Trophoblast cell (in vitro differentiated cells and primary cell): ENCODE measurements at regions not wholly inside any gene's neighbourhood (a gene's known extent, or its start where the extent isn't known, plus 50 kb on each side); places are given as distances from the start of the nearest gene placed in this dataset.
A peak's percentile ranks its signal among the peaks of the same experiment; 100 is the strongest.

ENCODE experiments used
- DNase-seq, 2 donors: peaks; one replicate each; pipeline ENCODE4 v3.0.0-alpha.2; 2016
- H2AFZ ChIP-seq: 2 replicates; pipeline ENCODE4 v1.6.1; 2013; ENCODE audit warnings: low read length, moderate library complexity, mild to moderate bottlenecking; ENCODE audit not compliant: insufficient read depth, poor library complexity
- H2AK5ac ChIP-seq: 2 replicates; pipeline ENCODE4 v1.6.1; 2013; ENCODE audit warnings: mild to moderate bottlenecking, low read length
- H2BK120ac ChIP-seq: 2 replicates; pipeline ENCODE4 v1.6.1; 2013; ENCODE audit warnings: low read length, mild to moderate bottlenecking, moderate library complexity; ENCODE audit not compliant: insufficient read depth, poor library complexity
- H2BK12ac ChIP-seq: 2 replicates; pipeline ENCODE4 v1.6.1; 2013; ENCODE audit warnings: mild to moderate bottlenecking, low read length, moderate library complexity
- H2BK5ac ChIP-seq: 2 replicates; pipeline ENCODE4 v1.6.1; 2013; ENCODE audit warnings: low read length, low read depth, moderate library complexity, mild to moderate bottlenecking; ENCODE audit not compliant: poor library complexity
- H3K14ac ChIP-seq: 2 replicates; pipeline ENCODE4 v1.6.1; 2013; ENCODE audit warnings: mild to moderate bottlenecking, low read length
- H3K18ac ChIP-seq: 2 replicates; pipeline ENCODE4 v1.6.1; 2013; ENCODE audit warnings: mild to moderate bottlenecking, low read length
- H3K23ac ChIP-seq: 2 replicates; pipeline ENCODE4 v1.6.1; 2013; ENCODE audit warnings: low read length
- H3K27ac ChIP-seq: 2 replicates; pipeline ENCODE4 v1.5.1; 2013; ENCODE audit warnings: low read depth, mild to moderate bottlenecking, inconsistent platforms, low read length, moderate library complexity
- H3K27me3 ChIP-seq: 2 replicates; pipeline ENCODE4 v1.6.1; 2013; ENCODE audit warnings: inconsistent platforms, mild to moderate bottlenecking, low read length, moderate library complexity; ENCODE audit not compliant: insufficient read depth
- H3K36me3 ChIP-seq, 2 experiments: 1 replicate in 1 of 2; 2 replicates in 1 of 2; pipeline ENCODE4 v1.6.1; 2013; ENCODE audit warnings: low read length in 2 of 2, mild to moderate bottlenecking in 2 of 2, moderate library complexity in 1 of 2; ENCODE audit not compliant: insufficient read depth in 2 of 2, control insufficient read depth in 1 of 2
- H3K4ac ChIP-seq: 2 replicates; pipeline ENCODE4 v1.6.1; 2013; ENCODE audit warnings: low read depth, mild to moderate bottlenecking, low read length, moderate library complexity
- H3K4me1 ChIP-seq, 2 experiments: 1 replicate in 1 of 2; 2 replicates in 1 of 2; pipeline ENCODE4 v1.6.1; 2013; ENCODE audit warnings: low read length in 2 of 2, mild to moderate bottlenecking in 2 of 2, moderate library complexity in 1 of 2; ENCODE audit not compliant: insufficient read depth in 2 of 2, control insufficient read depth in 1 of 2
- H3K4me2 ChIP-seq: 2 replicates; pipeline ENCODE4 v1.6.1; 2013; ENCODE audit warnings: inconsistent platforms, mild to moderate bottlenecking, low read length, moderate library complexity
- H3K4me3 ChIP-seq: 2 replicates; pipeline ENCODE4 v1.5.1; 2013; ENCODE audit warnings: mild to moderate bottlenecking, low read depth, low read length, inconsistent platforms
- H3K79me1 ChIP-seq: one replicate; pipeline ENCODE4 v1.6.1; 2013; ENCODE audit warnings: low read length
- H3K79me2 ChIP-seq: 2 replicates; pipeline ENCODE4 v1.6.1; 2013; ENCODE audit warnings: low read length, mild to moderate bottlenecking; ENCODE audit not compliant: control insufficient read depth, insufficient read depth, poor library complexity
- H3K9ac ChIP-seq: 2 replicates; pipeline ENCODE4 v1.6.1; 2013; ENCODE audit warnings: mild to moderate bottlenecking, low read length
- H3K9me3 ChIP-seq: 2 replicates; pipeline ENCODE4 v1.6.1; 2013; ENCODE audit warnings: low read depth, mild to moderate bottlenecking, control low read depth, inconsistent platforms, low read length; ENCODE audit not compliant: insufficient read depth
- H4K12ac ChIP-seq: 2 replicates; pipeline ENCODE4 v1.6.1; 2013; ENCODE audit warnings: low read depth, mild to moderate bottlenecking, low read length, moderate library complexity
- H4K8ac ChIP-seq: 2 replicates; pipeline ENCODE4 v1.6.1; 2013; ENCODE audit warnings: low read depth, mild to moderate bottlenecking, low read length, moderate library complexity
- H4K91ac ChIP-seq: one replicate; pipeline ENCODE4 v1.6.1; 2013; ENCODE audit warnings: low read depth, mild to moderate bottlenecking, low read length, moderate library complexity
- WGBS: extraction: QIAGEN DNeasy Blood & Tissue Kit; methylation state at CpG from one replicate; pipeline ENCODE4 v1.1.7; 2013; ENCODE audit warnings: missing lambda C conversion rate; ENCODE audit not compliant: insufficient read length, insufficient coverage; ENCODE audit errors: extremely low coverage; 5-methylcytosine and 5-hydroxymethylcytosine counted together

DNA sequence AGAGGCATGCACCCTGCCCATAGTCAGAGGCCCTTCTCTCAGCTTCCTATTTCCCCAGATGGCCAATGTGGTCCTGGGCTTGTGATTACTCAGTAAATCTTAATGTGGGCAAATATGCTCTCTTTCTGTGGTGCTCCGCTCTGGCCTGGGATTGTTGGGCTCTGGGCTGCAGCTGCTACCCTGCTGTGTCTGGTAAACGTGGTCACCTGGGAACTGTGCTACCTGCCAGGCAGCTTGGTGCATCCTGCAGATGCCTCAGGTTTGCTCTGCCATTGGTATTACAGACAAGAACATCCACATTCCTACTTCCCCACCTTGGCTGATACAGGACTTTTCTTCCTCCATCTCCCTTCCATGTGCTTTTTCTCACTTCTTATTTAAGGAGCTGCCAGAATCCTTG lies 611.5 kb upstream of the IMPG1 start:
- H3K4me2 ChIP-seq: no peak overlapping the region
- H2BK5ac ChIP-seq: no peak overlapping the region
- no peak overlapping the region for H3K14ac ChIP-seq
- no peak overlapping the region for H3K9ac ChIP-seq
- H4K91ac ChIP-seq: no peak overlapping the region
- no peaks in the 10 kb centered on the region for H3K79me2 ChIP-seq
- H3K4ac ChIP-seq: no peak overlapping the region
- no peak overlapping the region for H3K4me3 ChIP-seq
- no peak overlapping the region for H2AFZ ChIP-seq
- H4K8ac ChIP-seq: no peak overlapping the region
- peak in 1 of 2 donors; percentile 28 for DNase-seq
- no peaks in the 10 kb centered on the region for H3K4me1 ChIP-seq
- H4K12ac ChIP-seq: no peak overlapping the region
- H3K9me3 ChIP-seq: no peaks in the 10 kb centered on the region
- H3K79me1 ChIP-seq: no peaks in the 10 kb centered on the region
- H2BK12ac ChIP-seq: no peak overlapping the region
- no peak overlapping the region for H3K18ac ChIP-seq
- no peaks in the 10 kb centered on the region for H3K36me3 ChIP-seq
- H2BK120ac ChIP-seq: no peak overlapping the region
- no peak overlapping the region for H2AK5ac ChIP-seq
- H3K23ac ChIP-seq: no peak overlapping the region
- WGBS: no CpG with 5 or more reads among the region's 2 CpGs
- H3K27me3 ChIP-seq: no peaks in the 10 kb centered on the region
- H3K27ac ChIP-seq: no peak overlapping the region

DNA sequence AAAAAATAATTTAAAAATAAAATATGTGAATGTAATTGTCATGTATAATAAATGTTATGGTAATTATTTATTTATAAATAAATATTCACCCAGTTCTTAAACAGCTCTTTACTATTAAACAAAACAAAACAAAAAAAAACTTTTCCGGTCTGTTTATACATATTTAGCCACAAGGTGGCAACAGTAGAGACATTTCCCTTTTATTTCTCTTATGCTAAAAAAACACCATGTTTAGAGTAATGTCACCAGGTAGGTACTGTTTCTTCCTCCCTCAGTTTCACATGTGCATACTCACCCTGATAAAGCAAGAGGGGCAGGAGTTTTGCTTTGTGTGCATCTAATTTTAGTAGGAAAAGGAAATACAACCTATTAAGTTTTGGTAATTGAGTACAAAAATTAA lies 610.4 kb upstream of the IMPG1 start:
- H3K18ac ChIP-seq: no peak overlapping the region
- peak in 1 of 2 donors; percentile 63 for DNase-seq
- no peak overlapping the region for H3K4me2 ChIP-seq
- no peaks in the 10 kb centered on the region for H3K79me1 ChIP-seq
- H2AFZ ChIP-seq: no peak overlapping the region
- H3K79me2 ChIP-seq: no peaks in the 10 kb centered on the region
- no peak overlapping the region for H3K23ac ChIP-seq
- H3K4me1 ChIP-seq: no peaks in the 10 kb centered on the region
- no peak overlapping the region for H2BK12ac ChIP-seq
- no peak overlapping the region for H3K27ac ChIP-seq
- H4K8ac ChIP-seq: no peak overlapping the region
- H2BK5ac ChIP-seq: no peak overlapping the region
- no peaks in the 10 kb centered on the region for H3K36me3 ChIP-seq
- H3K4ac ChIP-seq: no peak overlapping the region
- no peak overlapping the region for H2AK5ac ChIP-seq
- H3K9me3 ChIP-seq: no peaks in the 10 kb centered on the region
- no peak overlapping the region for H2BK120ac ChIP-seq
- H3K27me3 ChIP-seq: no peaks in the 10 kb centered on the region
- H3K9ac ChIP-seq: no peak overlapping the region
- no peak overlapping the region for H3K4me3 ChIP-seq
- no peak overlapping the region for H4K12ac ChIP-seq
- WGBS: no CpG with 5 or more reads among the region's 1 CpG
- no peak overlapping the region for H4K91ac ChIP-seq
- H3K14ac ChIP-seq: no peak overlapping the region

DNA sequence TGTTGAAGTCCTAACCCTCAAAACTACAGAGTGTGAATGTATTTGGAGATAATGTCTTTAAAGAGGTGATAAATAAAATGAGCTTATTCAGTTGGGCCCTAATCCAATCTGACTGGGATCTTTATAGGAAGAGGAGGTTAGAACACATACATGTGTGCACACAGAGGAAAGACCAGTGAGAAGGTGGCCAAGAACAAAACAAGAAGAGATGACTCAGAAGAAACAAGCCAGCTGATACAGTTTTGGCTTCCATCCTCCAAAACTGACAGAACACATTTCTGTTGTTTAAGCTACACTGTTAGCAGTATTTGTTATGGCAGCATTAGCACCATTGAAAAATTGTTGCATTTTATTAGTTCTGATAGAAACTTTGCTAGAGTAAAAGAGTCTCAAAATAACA lies 609.3 kb upstream of the IMPG1 start:
- Histone ChIP-seq H3K79me2 (no peaks in the 10 kb centered on the region), H3K4me1 (no peaks in the 10 kb centered on the region), H3K23ac (no peak overlapping the region), H3K4me3 (no peak overlapping the region), H3K9me3 (no peaks in the 10 kb centered on the region), H2BK12ac (no peak overlapping the region), H2AFZ (no peak overlapping the region), H3K4ac (no peak overlapping the region), H3K27ac (no peak overlapping the region), H2BK5ac (no peak overlapping the region), H4K12ac (no peak overlapping the region), H3K4me2 (no peak overlapping the region), H2AK5ac (no peak overlapping the region), H3K9ac (no peak overlapping the region), H3K27me3 (no peaks in the 10 kb centered on the region), H3K79me1 (no peaks in the 10 kb centered on the region), H2BK120ac (no peak overlapping the region), H4K8ac (no peak overlapping the region), H3K18ac (no peak overlapping the region), H3K14ac (no peak overlapping the region), H4K91ac (no peak overlapping the region), H3K36me3 (no peaks in the 10 kb centered on the region)
- no peak for DNase-seq

DNA sequence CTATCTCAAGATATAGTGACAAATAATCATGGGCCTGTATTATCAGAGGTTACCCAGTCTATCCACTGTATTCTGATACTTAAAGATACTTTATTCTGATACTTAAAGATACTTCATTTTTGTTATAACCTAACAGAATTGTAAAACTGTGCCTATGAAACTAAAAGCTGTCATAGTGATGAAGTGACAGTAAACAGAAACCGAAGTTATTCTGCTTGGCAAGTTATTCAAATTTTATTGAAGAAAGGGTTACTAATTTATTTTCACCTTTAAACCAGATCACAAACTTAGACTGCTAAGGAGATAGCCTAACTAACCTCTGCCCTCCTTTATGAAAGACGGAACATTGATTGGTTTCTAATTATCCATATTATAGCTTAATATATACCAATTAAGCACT lies 604.6 kb upstream of the IMPG1 start:
- H3K18ac ChIP-seq: no peak overlapping the region
- H4K12ac ChIP-seq: no peak overlapping the region
- no peaks in the 10 kb centered on the region for H3K79me1 ChIP-seq
- no peak overlapping the region for H2AK5ac ChIP-seq
- no peaks in the 10 kb centered on the region for H3K79me2 ChIP-seq
- H2AFZ ChIP-seq: no peak overlapping the region
- H3K9ac ChIP-seq: no peak overlapping the region
- no peaks in the 10 kb centered on the region for H3K36me3 ChIP-seq
- H2BK12ac ChIP-seq: no peak overlapping the region
- H3K4me3 ChIP-seq: no peak overlapping the region
- no peak overlapping the region for H3K4me2 ChIP-seq
- DNase-seq: no peak
- H3K4ac ChIP-seq: no peak overlapping the region
- no peak overlapping the region for H2BK120ac ChIP-seq
- H3K27ac ChIP-seq: no peak overlapping the region
- H4K8ac ChIP-seq: no peak overlapping the region
- H3K4me1 ChIP-seq: no peaks in the 10 kb centered on the region
- no peak overlapping the region for H2BK5ac ChIP-seq
- whole genome bisulfite sequencing: no CpG with 5 or more reads among the region's 2 CpGs
- no peaks in the 10 kb centered on the region for H3K27me3 ChIP-seq
- no peaks in the 10 kb centered on the region for H3K9me3 ChIP-seq
- no peak overlapping the region for H4K91ac ChIP-seq
- H3K14ac ChIP-seq: no peak overlapping the region
- no peak overlapping the region for H3K23ac ChIP-seq

DNA sequence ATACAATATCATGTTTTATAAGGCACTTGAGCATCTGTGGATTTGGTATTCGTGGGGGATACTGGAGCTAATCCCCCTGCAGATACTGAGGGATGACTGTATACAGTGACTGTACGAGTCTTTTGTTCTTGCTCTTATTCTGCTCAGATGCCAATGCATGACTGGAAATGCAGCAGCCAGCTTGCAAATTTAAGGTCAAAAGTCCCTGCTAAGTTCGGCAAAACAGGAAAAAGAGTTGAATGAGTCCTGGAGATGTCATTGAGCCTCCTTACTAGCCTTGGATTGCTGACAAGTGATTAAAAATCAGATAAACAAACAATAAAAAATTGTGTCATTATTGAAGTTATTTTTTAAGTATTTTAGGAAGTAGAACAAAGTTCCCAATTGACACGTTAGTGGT lies 599.3 kb upstream of the IMPG1 start:
- Histone ChIP-seq H3K9ac (no peak overlapping the region), H3K9me3 (no peaks in the 10 kb centered on the region), H2BK12ac (no peak overlapping the region), H4K91ac (no peak overlapping the region), H2AFZ (no peak overlapping the region), H3K4me1 (no peaks in the 10 kb centered on the region), H4K8ac (no peak overlapping the region), H3K27me3 (no peaks in the 10 kb centered on the region), H3K79me2 (no peaks in the 10 kb centered on the region), H3K36me3 (no peaks in the 10 kb centered on the region), H3K79me1 (no peaks in the 10 kb centered on the region), H3K27ac (no peak overlapping the region), H2BK5ac (no peak overlapping the region), H3K23ac (no peak overlapping the region), H3K4me2 (no peak overlapping the region), H2AK5ac (no peak overlapping the region), H2BK120ac (no peak overlapping the region), H3K14ac (no peak overlapping the region), H3K18ac (no peak overlapping the region), H4K12ac (no peak overlapping the region), H3K4ac (no peak overlapping the region), H3K4me3 (no peak overlapping the region)
- WGBS: no CpG with 5 or more reads among the region's 4 CpGs
- DNase-seq: no peak
